NOMO-1 (cell line): ENCODE measurements at regions not wholly inside any gene's neighbourhood (a gene's known extent, or its start where the extent isn't known, plus 50 kb on each side); places are given as distances from the start of the nearest gene placed in this dataset.

Experiments
- DNase-seq, 2 experiments: peaks; one replicate each; lab custom pipeline; 2025; ENCODE audit not compliant: unreplicated experiment in 2 of 2; lab: John Stamatoyannopoulos, UW

DNA sequence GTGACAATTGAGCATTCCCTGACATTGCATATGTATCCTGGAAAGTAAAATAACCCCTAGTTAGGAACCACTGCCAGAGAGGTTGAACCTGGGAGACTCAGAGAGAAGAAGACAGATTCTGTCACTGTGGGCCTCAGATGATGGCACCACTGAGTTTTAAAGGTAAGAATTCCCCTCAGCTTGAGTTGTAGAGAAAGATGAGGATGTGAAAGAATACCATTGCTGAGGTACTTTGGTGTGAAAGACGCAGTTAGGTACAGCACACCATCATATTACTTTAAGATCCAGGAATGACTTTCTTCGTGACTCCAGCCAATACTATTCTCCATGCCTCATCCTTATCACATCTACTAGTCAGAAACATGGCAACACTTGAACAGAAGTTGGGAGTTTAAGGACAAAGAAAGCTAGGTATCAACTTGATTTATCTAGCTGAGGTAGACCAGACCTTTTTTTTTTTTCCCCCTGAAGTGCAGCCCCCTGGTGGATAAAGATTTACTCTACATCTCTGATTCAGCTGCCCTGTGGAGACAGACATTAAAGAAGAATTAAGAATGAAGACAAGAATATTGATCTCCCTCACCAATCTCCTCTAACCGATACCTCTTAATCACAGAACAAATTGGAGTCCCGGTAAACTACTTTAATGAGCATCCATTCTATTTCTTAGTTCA, 630.5 kb upstream of the FANCL start:
- peak in 1 of 2 experiments; percentile 3 for DNase-seq

DNA sequence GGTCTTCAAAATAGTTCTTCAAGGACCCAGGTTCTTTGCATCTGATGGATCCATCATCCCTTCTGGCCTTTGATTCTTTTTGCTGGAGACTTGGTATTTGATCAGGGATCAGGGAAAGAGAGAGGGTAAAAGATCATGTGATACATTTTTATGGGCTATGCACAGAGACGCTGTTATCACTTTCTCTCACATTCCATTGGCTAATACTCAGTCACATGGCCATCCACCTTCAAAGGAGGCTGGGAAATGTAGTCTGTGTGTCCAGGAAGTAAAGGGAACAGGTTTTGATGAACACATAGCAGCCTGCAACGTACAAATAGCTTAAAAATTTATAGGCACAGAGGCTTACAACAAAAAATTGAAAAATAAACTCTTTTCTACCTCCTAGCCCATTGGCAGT, 629.6 kb upstream of the FANCL start:
- no peak for DNase-seq

DNA sequence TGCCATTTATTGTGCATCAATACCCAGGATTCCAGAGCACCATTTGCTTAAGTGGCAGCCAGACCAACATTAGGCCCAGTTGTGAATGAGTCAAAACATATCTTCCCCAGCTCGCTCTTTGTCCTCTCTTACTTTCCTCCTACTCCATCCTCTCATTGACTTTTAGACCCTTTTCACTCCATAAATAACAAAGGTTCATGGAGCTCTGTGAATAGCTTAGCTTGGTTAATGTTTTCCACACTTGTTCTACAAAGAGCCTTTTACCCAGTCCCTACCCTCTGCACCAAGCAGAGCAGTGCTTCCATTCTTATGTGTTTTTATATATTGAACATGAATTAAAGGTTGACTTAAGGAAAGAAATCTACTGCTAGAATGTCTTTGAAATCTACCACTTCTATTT, 625.8 kb upstream of the FANCL start:
- DNase-seq: no peak

DNA sequence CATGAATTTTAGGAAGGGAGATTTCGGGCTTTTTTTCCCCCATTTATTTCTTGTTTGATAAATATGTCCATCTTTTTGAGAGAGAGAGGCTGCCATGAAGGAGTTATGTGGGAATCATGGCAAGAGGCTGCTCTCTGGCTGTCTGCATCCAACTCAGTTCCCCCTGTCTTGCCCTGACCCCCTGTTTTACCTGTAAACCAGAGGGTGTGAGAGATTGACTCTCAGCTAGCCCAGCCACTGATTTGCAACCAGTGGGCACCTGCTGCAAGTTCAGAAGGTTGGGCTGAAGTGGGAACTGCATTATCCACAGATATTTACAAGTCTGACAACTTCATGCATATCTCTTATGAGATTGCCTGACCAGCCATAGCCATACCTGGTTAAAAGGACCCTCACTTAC, 625.4 kb upstream of the FANCL start:
- no peak for DNase-seq

DNA sequence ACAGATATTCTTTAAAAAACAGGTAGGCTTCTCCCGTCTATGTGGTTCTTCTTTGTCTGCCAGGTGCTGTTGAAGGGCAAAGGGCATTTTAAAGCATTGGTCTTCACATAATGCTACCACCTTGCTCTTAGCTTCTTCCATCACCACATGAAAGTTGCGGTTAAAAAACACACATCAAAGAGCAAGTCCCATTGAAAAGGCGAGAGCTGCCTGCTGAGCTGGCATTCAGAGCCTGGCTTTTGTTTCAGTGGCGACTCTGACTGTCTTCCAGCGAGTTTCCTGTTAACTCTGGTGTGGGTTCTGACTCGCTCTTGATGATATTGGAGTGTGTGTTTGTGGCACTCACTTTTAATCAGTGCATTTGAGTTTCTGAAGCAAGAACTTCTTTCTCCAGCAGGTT, 624.9 kb upstream of the FANCL start:
- DNase-seq: no peak

DNA sequence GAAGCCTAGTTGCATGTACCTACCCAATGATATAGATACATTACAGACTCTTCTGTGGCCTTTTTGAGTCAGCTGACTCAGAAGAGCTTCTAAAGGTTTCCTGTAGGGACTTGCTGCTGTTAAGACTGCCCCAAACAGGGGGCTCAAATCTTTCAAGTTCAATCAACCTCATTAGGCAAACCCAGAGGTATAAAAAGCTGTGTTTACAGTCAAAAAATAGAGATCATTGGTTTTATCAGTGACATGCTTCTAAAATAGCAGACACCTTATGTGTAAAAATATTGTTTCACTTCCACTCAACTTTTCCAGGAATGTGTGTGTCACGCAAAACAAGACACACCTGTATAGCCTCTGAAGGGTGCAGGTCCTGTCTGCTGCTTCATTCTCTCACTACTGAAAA, 624.3 kb upstream of the FANCL start:
- no peak for DNase-seq

DNA sequence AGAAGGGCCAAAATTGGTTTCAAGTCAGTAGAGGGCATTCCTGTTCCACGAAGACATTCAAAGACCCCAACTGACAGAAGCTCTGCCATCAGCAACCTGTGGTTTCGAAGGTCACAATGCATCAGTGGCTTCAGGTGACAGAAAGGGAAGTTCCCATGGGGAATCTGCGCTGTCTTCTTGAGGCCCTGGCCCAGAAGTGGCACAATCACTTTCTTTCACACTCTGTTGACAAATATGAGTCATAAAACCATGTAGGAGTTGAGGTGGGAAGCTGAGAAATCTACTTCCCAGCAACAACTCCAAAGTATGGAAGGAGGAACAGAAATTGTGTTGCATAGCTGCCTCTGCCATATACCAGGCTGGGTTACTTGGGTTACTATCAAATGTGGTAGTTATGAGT, 621.1 kb upstream of the FANCL start:
- DNase-seq: no peak

DNA sequence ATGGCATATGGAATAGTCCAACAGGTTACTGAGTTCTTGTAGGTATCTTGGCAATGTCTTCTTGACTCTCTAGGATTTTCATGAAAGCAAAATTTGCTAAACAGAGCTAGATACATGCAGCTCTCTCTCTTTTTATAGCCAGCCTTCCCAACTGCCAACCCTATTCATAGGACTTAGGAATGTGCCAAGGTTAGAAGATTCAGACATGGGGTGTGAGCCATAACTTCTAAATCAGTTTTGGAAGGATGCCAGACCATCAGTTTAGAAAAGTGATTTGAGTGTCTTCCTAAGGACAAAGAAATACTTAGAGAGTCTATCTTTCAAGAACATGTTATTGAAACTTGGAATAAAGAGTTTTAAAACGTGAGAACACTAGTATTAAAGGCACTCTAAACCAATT, 619.5 kb upstream of the FANCL start:
- DNase-seq: no peak

DNA sequence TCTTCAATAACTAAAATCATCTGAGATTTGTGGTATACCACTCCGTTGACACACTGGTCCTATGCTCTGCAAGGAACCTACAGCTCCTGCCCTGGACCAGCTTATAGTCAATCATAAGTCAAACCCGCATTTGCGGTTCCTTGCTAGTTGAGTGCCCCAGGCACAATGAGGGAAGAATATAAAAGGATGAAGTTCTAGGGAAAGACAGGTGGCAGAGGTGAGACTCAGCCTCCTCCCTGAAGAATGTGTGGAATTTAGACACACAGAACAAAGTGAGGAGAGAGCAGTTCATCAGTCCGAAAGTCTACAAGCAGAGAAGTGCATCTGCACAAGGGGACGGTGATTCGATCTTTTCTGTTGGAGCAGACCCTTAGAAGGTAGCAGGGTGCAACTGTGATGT, 615.0 kb upstream of the FANCL start:
- DNase-seq: no peak

DNA sequence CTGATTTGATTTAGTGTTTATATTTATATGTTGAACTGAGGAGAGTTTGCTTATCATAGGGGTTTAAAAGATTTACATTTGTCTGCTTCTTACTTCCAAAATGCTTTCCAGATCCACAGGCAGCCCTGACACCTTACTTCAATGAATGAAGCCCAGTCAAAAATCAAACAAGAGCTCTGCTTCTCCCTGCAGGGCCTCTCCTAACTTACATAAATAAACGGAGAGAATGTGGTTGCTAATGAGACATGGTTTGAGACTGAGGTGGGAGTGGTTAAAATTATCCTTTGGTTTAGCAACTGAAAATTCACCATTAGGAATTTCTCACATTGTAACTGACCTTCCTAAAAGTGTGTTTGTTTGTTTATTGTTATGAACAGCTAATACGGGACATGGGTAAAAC, 612.3 kb upstream of the FANCL start:
- DNase-seq: no peak

DNA sequence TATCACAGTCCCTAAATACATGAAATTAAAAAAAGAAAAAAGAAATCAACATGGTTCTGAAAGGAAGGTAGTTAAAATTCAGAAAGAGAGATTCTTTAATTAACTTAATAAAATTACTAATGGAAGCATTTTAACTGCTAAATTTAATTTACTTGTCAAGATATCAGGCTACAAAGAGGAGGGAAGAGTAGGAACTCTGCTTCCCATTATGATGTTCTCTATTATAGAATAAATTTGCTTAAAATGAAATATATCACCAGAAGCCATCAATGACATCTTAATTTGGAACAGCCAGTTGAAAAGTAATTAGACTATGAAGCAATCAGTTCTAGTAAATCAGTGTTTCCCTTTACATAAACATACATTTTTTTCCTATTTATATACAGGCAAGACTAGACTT, 611.8 kb upstream of the FANCL start:
- no peak for DNase-seq

DNA sequence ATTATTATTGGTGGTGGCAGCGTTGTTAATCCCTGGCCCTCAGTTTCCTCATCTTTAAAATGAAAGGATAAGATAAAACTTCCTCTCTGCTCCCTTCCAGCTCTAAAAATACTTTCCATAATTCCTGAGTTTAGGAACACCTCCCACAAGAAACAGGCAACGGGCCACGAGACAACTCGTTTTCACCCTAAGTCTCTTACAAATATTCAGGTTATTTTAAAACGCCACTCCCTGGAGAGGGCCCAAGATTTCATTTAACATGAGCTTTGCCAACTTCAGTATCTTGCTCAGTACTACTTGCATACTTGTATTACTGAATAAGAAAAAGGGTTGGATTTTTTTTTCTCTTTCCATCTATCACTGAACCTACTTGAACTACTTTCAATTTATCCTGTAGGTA, 611.1 kb upstream of the FANCL start:
- DNase-seq: no peak

DNA sequence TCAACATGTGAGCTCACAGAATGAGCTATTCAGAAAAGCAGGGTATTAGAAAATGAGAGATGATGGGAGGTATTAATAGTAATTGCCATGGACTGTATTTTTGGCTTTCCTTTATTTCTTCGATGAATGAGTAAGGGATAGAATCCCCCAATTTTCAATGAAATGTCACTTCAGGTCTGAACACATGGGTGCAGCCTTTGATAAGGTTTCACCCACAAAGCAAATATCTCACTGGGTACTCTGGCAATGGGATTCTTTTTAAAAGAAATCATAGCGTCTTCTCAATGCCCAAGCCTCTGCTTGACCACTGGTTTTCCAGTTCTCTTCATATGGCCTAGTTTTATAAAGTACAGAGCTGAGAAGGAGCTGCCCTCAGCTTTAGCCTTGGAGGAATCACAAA, 610.5 kb upstream of the FANCL start:
- no peak for DNase-seq

DNA sequence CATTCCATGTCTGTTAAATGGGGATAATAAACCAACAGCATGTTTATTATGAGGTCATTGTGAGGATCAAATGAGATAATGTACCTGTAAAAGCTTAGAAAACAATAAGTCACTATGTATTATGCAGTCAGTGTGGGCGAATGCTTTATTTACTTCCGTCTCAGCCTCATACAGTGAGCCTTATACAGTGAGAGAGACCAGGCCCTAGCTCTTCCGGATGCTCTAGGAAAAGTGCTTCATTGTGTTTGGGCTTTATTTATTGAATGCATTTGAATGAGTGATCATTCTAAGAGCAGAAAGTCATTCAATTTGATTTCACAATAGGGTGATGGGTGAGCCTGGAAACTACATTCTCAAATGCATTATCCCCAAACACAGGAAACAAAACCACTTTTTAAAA, 603.9 kb upstream of the FANCL start:
- DNase-seq: no peak

DNA sequence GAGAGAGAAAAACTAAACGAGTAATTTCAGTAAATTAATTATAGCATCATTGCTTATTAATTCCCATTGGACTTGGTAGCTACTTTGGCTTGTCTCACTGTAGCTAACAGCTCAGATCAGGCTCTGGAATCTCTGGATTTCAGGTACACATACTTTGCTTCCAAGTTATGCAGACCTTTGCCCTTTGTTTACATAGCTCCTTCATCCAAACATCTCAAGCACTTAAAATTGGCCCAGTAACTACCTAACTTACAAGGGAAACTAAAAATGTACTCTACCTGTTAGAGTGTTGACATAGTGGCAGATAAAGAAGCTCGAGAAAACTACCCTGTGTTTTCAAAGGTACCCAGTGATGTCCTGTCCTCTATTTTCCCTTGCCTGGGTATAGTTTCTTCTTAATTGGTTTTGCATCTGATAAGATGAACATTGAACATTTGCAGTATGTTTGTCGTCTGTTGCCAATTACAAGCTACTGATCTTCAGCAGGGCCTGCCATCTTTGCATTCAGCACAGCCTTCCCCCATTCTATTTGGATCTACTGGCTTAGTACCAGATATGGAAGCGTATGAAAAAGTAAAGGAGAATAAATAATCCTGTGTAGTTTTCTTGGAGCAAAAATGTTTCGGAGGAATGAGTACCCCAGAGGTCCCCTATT, 601.5 kb upstream of the FANCL start:
- no peak for DNase-seq

DNA sequence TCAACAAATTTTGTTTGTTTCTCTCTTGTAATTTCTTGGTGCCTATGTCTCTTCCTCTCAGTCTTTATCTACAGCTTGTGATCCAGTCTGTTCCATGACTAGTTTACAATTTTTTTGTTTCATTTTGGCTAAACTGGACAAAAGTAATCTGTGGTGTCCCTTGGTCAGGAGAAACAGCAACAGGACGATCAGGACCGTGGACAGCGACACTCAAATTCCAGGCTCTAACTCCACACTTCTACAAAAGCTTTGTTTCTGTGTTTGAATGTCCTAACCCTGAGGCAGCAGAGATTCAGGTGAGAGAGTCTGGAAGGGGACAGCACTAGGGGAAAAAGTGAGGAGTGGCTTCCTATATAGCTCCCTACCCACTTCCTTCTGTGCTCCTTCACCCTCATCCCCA, 593.3 kb upstream of the FANCL start:
- peak in 1 of 2 experiments; percentile 2 for DNase-seq

DNA sequence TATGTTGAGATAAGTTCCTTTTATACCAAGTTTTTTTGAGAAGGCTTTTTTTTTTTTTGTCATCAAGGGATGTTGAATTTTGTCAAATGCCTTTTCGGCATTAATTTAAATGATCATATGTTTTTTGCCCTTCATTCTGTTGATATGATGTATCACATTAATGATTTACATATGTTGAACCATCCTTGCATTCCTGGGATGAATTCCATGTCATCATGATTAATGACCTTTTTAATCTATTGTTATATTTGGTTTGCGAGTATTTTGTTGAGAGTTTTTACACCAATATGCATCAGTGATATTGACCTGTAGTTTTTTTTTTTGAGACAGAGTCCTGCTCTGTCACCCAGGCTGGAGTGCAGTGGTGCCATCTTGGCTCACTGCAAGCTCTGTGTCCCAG, 585.7 kb upstream of the FANCL start:
- DNase-seq: no peak

DNA sequence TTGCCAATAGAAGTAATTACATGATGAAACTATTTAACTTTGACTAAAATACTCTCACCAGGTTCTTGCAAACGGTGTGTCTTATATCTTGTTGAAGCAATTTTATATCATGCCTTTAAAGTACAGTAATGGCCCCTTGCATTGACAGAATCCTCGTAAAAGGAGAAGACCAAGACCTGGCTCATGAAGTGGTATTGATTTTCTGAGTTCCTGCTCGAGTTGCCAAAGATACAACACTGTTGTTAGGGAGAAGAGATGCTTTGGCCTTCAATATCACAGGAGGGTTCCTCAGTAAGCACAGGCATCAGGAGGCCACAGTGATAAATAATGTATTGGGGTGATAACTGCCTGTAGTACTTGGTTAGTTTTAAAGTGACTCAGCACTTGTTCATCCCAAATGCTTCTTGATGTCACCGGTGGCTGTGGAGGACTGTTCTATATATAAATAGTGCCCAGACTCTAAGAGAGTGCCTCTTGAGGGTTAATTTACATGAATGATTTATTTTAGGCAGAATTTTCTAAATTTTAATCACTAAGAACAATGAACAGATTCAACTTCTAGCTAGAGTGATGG, 571.7 kb upstream of the FANCL start:
- DNase-seq: no peak

DNA sequence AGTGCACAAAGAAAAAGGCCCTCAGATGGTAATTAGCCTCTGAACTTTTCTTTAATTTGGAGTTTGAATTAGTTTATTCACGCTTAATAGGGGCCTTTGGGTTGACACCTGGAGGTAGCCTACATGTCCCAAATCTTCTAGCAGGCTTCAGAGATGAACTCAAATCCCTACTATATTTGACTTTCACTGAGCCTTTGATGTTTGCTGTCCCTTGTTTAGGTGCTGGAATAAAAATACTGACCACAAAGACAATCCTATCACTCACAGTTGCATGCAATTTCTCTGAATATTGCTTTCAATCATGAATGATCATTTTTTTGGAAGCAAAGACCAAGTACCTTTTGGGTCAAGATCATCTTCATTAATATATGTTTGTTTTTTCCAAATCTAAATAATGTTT, 564.0 kb upstream of the FANCL start:
- DNase-seq: no peak

DNA sequence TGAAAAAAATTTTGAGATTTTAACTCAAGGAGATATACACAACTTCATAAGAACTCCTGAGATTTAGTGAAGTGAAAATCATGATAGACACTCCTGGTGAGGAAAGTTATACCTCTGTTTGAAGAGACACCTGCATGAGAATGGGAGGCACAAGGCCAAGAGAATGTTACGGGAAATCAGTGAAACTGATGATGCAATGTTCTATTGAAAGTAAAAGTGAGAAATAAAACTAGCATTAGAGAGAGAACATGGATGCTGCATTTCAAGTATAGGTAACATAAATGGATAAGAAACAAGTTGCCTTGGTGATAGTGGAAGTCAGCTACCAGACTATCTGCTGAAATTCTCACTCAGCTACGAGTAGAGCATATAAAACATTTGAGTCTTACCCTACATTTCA, 562.1 kb upstream of the FANCL start:
- no peak for DNase-seq

DNA sequence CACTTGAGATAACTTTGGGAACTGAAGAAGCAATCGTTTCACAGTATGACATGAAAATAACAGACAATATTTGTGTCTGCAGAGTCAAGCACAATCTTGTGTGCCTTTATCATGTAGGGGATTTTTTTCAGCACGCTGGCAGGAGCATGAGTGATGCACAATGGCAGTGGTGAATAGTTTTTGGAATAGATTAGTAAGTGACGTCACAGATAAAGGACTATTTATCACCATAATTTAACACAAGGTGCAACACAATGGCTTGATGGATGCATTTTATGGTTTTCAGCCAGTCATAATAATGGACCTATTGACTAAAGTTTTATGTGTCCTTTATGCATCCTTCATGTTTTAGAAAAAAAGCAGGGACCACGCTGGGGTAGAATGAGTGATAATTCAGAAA, 559.8 kb upstream of the FANCL start:
- DNase-seq: no peak

DNA sequence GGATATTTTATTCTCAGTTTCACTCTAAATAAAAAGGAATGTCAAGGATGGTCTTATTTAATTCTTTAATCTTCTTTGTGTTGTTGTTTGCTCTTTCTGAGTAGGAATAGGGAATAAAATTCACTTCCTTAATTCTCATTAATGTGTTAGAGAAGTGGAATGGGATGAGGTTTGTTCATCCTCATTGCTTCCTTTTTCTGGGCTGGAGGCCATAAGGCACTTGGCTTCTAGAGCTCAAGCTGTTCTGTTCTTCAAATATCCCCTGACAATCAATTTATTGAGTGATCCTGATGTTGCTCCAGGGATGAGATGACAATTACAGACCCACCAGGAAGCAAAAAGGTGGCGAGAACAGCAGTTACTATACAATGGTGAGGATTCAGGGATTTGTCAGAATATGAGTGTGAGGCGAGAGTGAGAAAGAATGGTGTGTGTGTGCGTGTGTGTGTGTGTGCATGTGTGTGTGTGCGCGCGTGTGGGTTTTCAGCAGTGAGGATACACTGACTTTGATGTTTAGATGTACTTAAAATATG, 557.6 kb upstream of the FANCL start:
- DNase-seq: no peak
